ENCODE measurements at regions not wholly inside any gene's neighbourhood (a gene's known extent, or its start where the extent isn't known, plus 50 kb on each side); places are given as distances from the start of the nearest gene placed in this dataset.

GRCh38 chr13:78105656-78106055, 187.0 kb upstream of the EDNRB start:
- dilution Hi-C loops (cut with MboI; ENCODE audit: extremely low pct_ligation_motif_present, low sequenced_read_pairs) (no loop called here), intact Hi-C loops (cut with micrococcal nuclease) (no loop called here)
- Histone ChIP-seq H3K27me3 (ENCODE audit: control insufficient read depth in 2 of 2, insufficient read depth in 2 of 2, low read length in 2 of 2) (no peaks in the 10 kb centered on the region), H3K4me1 (ENCODE audit: control insufficient read depth, extremely low read depth, insufficient read depth, low read length) (no peaks in the 10 kb centered on the region), H3K36me3 (ENCODE audit: control insufficient read depth in 2 of 2, extremely low read depth in 1 of 2, insufficient read depth in 2 of 2, low read length in 2 of 2) (no peaks in the 10 kb centered on the region), H3K4me3 (replicated peaks in 1 of 3; ENCODE audit: insufficient read depth in 1 of 3, low read depth in 1 of 3, low read length in 3 of 3) (no peak overlapping the region), H3K9ac (replicated peaks; ENCODE audit: extremely low read depth, insufficient read depth, low read length) (no peak overlapping the region), H3K4me2 (ENCODE audit: insufficient read depth, low read length) (no peak overlapping the region), H3K9me3 (replicated peaks; ENCODE audit: control insufficient read depth, insufficient read depth, low read length) (no peaks in the 10 kb centered on the region), H3K79me2 (ENCODE audit: control insufficient read depth, insufficient read depth, low read length) (no peaks in the 10 kb centered on the region), H3K9me1 (replicated peaks; ENCODE audit: control insufficient read depth, extremely low read depth, insufficient read depth, low read length) (no peaks in the 10 kb centered on the region), H4K20me1 (replicated peaks; ENCODE audit: control insufficient read depth, extremely low read depth, insufficient read depth, low read length) (no peaks in the 10 kb centered on the region), H2AFZ (ENCODE audit: low read depth, low read length) (no peak overlapping the region), H3K27ac (ENCODE audit: insufficient read depth, low read depth, low read length) (no peak overlapping the region)
- FAIRE-seq, result no peak
- CTCF ChIA-PET, result interaction anchor here (1.4 to 1.7 kb wide), 2 partner anchors 15 to 43 kb away, joined by 3 to 5 read pairs; no protein-coding TSS in a partner anchor
- no peak for TF ChIP-seq POLR2AphosphoS5 (IDR thresholded peaks at IDR 0.05; ENCODE audit: insufficient read depth, low read depth, low read length)
- no peak for TF ChIP-seq JUN (IDR thresholded peaks at IDR 0.05; ENCODE audit: borderline replicate concordance, insufficient read depth, insufficient read length, low read depth)
- TF ChIP-seq MYC (IDR thresholded peaks at IDR 0.05; ENCODE audit: low read depth, low read length), result no peak
- TF ChIP-seq, protein P1, sequence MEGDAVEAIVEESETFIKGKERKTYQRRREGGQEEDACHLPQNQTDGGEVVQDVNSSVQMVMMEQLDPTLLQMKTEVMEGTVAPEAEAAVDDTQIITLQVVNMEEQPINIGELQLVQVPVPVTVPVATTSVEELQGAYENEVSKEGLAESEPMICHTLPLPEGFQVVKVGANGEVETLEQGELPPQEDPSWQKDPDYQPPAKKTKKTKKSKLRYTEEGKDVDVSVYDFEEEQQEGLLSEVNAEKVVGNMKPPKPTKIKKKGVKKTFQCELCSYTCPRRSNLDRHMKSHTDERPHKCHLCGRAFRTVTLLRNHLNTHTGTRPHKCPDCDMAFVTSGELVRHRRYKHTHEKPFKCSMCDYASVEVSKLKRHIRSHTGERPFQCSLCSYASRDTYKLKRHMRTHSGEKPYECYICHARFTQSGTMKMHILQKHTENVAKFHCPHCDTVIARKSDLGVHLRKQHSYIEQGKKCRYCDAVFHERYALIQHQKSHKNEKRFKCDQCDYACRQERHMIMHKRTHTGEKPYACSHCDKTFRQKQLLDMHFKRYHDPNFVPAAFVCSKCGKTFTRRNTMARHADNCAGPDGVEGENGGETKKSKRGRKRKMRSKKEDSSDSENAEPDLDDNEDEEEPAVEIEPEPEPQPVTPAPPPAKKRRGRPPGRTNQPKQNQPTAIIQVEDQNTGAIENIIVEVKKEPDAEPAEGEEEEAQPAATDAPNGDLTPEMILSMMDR (IDR thresholded peaks at IDR 0.05; ENCODE audit: extremely low read depth in 1 of 2, insufficient read depth in 1 of 2, low read depth in 1 of 2, low read length in 2 of 2), result no peak
- TF ChIP-seq FOS (IDR thresholded peaks at IDR 0.05; ENCODE audit: borderline replicate concordance, insufficient read depth, low read length), result no peak
- BruUV-seq (replicated peaks), result no TSS peak
- DNase-seq (ENCODE audit: low read depth, low spot score), result no peak
- POLR2A ChIA-PET, result no interaction called here

DNA sequence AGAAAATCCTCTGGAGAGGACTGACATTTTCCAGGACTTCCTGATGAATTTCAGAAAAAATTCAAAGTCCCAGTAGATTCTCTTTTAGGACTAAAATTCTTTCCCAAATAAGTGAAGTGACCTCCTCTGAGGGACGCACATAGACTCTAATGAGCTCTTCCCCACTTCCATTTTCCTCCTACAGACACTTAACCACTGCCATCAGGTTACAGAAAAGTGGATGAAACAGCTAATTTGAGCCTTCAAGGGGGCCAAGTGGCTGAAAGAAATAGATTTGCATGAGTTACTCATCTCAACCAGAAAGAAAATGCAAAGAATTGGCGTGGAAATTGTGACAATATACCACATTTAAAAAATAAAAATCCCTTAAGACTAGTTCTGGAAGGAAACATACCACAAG, 185.3 kb upstream of the EDNRB start:
- TF ChIP-seq JUN (IDR thresholded peaks at IDR 0.05; ENCODE audit: borderline replicate concordance, insufficient read depth, insufficient read length, low read depth) (no peak), POLR2A (IDR thresholded peaks at IDR 0.05; ENCODE audit: low read depth, low read length) (no peak), MAX (IDR thresholded peaks at IDR 0.05; ENCODE audit: insufficient read depth, insufficient read length) (no peak), FOS (IDR thresholded peaks at IDR 0.05; ENCODE audit: borderline replicate concordance, insufficient read depth, low read length) (no peak), POLR2AphosphoS5 (IDR thresholded peaks at IDR 0.05; ENCODE audit: insufficient read depth, low read depth, low read length) (no peak), MYC (IDR thresholded peaks at IDR 0.05; ENCODE audit: low read depth, low read length) (no peak), GATA2 (IDR thresholded peaks at IDR 0.05; ENCODE audit: insufficient read depth, insufficient read length, low read depth, low read length) (no peak), EZH2 (IDR thresholded peaks at IDR 0.05; ENCODE audit: borderline replicate concordance, low read depth, low read length, severe bottlenecking) (no peak)
- TF ChIP-seq, protein P1 (IDR thresholded peaks at IDR 0.05; ENCODE audit: extremely low read depth in 1 of 2, insufficient read depth in 1 of 2, low read depth in 1 of 2, low read length in 2 of 2), result no peak
- Histone ChIP-seq H3K27ac (ENCODE audit: insufficient read depth, low read depth, low read length) (no peak overlapping the region), H3K9me3 (replicated peaks; ENCODE audit: control insufficient read depth, insufficient read depth, low read length) (no peaks in the 10 kb centered on the region), H3K4me2 (ENCODE audit: insufficient read depth, low read length) (no peak overlapping the region), H3K9me1 (replicated peaks; ENCODE audit: control insufficient read depth, extremely low read depth, insufficient read depth, low read length) (no peaks in the 10 kb centered on the region), H3K4me1 (ENCODE audit: control insufficient read depth, extremely low read depth, insufficient read depth, low read length) (no peaks in the 10 kb centered on the region), H3K4me3 (replicated peaks in 1 of 3; ENCODE audit: insufficient read depth in 1 of 3, low read depth in 1 of 3, low read length in 3 of 3) (no peak overlapping the region), H2AFZ (ENCODE audit: low read depth, low read length) (no peak overlapping the region), H4K20me1 (replicated peaks; ENCODE audit: control insufficient read depth, extremely low read depth, insufficient read depth, low read length) (no peaks in the 10 kb centered on the region), H3K79me2 (ENCODE audit: control insufficient read depth, insufficient read depth, low read length) (no peaks in the 10 kb centered on the region), H3K36me3 (ENCODE audit: control insufficient read depth in 2 of 2, extremely low read depth in 1 of 2, insufficient read depth in 2 of 2, low read length in 2 of 2) (no peaks in the 10 kb centered on the region), H3K9ac (replicated peaks; ENCODE audit: extremely low read depth, insufficient read depth, low read length) (no peak overlapping the region), H3K27me3 (ENCODE audit: control insufficient read depth in 2 of 2, insufficient read depth in 2 of 2, low read length in 2 of 2) (no peaks in the 10 kb centered on the region)
- dilution Hi-C loops (cut with MboI; ENCODE audit: extremely low pct_ligation_motif_present, low sequenced_read_pairs), result no loop called here
- FAIRE-seq, result no peak
- no peak for DNase-seq (ENCODE audit: low read depth, low spot score)
- ChIA-PET CTCF (interaction anchor here (1.0 to 1.2 kb wide), 2 partner anchors 9 to 293 kb away, joined by 3 read pairs; no protein-coding TSS in a partner anchor), POLR2A (no interaction called here)
- no TSS peak for BruUV-seq (replicated peaks)
- intact Hi-C loops (cut with micrococcal nuclease), result no loop called here
